ENCODE measurements at regions not wholly inside any gene's neighbourhood (a gene's known extent, or its start where the extent isn't known, plus 50 kb on each side); places are given as distances from the start of the nearest gene placed in this dataset.

- no peak for TF ChIP-seq EZH2 (IDR thresholded peaks at IDR 0.05)
- no peak for TF ChIP-seq TCF7L2 (IDR thresholded peaks at IDR 0.05; ENCODE audit: borderline replicate concordance, extremely low read depth, insufficient read depth, insufficient read length)
- no peak for TF ChIP-seq ELF1 (IDR thresholded peaks at IDR 0.05; ENCODE audit: borderline replicate concordance, low read depth)
Observed at GRCh38 chr16:55392701-55393100, 68.7 kb downstream of the IRX6 start (continued).

- Histone ChIP-seq H3K9me2 (ENCODE audit: insufficient read depth) (no peaks in the 10 kb centered on the region), H3K4me3 (replicated peaks in 1 of 2; ENCODE audit: low read depth in 1 of 2, low read length in 2 of 2) (no peak overlapping the region), H3K27ac (ENCODE audit: low read depth, low read length) (no peak overlapping the region), H3K27me3 (ENCODE audit: insufficient read depth, low read length) (peaks cover 51% of the 10 kb centered on the region), H4K20me1 (ENCODE audit: insufficient read depth) (no peaks in the 10 kb centered on the region), H2AFZ (ENCODE audit: low read depth, low read length, poor library complexity, severe bottlenecking) (no peak overlapping the region), H3K36me3 (ENCODE audit: control insufficient read depth in 1 of 2, insufficient read depth in 2 of 2, low read length in 2 of 2) (no peaks in the 10 kb centered on the region), H3K4me2 (ENCODE audit: low read length) (no peak overlapping the region), H3K9me3 (ENCODE audit: control insufficient read depth in 1 of 2, insufficient read depth in 1 of 2, low read depth in 1 of 2, low read length in 2 of 2) (no peaks in the 10 kb centered on the region), H3K4me1 (ENCODE audit: control insufficient read depth in 1 of 2, insufficient read depth in 2 of 2, low read length in 2 of 2) (no peaks in the 10 kb centered on the region), H3K79me2 (ENCODE audit: insufficient read depth, low read length) (no peaks in the 10 kb centered on the region), H3K9ac (ENCODE audit: low read length) (no peak overlapping the region)
- CTCF ChIA-PET, result no interaction called here
- ATAC-seq, result no peak
- TF ChIP-seq REST (IDR thresholded peaks at IDR 0.05; ENCODE audit: low read depth), result no peak
- RAD21 ChIA-PET (ENCODE audit: low non-redundant PET in 1 of 2, low total read pairs in 2 of 2, uncharacterized antibody in 2 of 2, unreplicated experiment in 2 of 2), result no interaction called here
- POLR2A ChIA-PET, result no interaction called here
- intact Hi-C loops (cut with micrococcal nuclease), result no loop called here
- no peak for DNase-seq (ENCODE audit: low read depth, low spot score)
- no TSS peak for BruUV-seq (replicated peaks)
Observed at GRCh38 chr16:55393991-55394390, 70.0 kb downstream of the IRX6 start.

GRCh38 chr16:55398762-55399161 is 74.8 kb downstream of the IRX6 start:
- BruUV-seq (replicated peaks), result no TSS peak
- Histone ChIP-seq H3K4me3 (replicated peaks in 1 of 2; ENCODE audit: low read depth in 1 of 2, low read length in 2 of 2) (no peak overlapping the region), H4K20me1 (ENCODE audit: insufficient read depth) (no peaks in the 10 kb centered on the region), H3K36me3 (ENCODE audit: control insufficient read depth in 1 of 2, insufficient read depth in 2 of 2, low read length in 2 of 2) (no peaks in the 10 kb centered on the region), H3K79me2 (ENCODE audit: insufficient read depth, low read length) (no peaks in the 10 kb centered on the region), H3K4me1 (ENCODE audit: control insufficient read depth in 1 of 2, insufficient read depth in 2 of 2, low read length in 2 of 2) (no peaks in the 10 kb centered on the region), H3K9me2 (ENCODE audit: insufficient read depth) (no peaks in the 10 kb centered on the region), H3K9me3 (ENCODE audit: control insufficient read depth in 1 of 2, insufficient read depth in 1 of 2, low read depth in 1 of 2, low read length in 2 of 2) (no peaks in the 10 kb centered on the region), H3K4me2 (ENCODE audit: low read length) (no peak overlapping the region), H3K27ac (ENCODE audit: low read depth, low read length) (no peak overlapping the region), H3K27me3 (ENCODE audit: insufficient read depth, low read length) (peaks cover 45% of the 10 kb centered on the region), H2AFZ (ENCODE audit: low read depth, low read length, poor library complexity, severe bottlenecking) (no peak overlapping the region), H3K9ac (ENCODE audit: low read length) (no peak overlapping the region)
- ChIA-PET POLR2A (no interaction called here), CTCF (no interaction called here), RAD21 (ENCODE audit: low non-redundant PET in 1 of 2, low total read pairs in 2 of 2, uncharacterized antibody in 2 of 2, unreplicated experiment in 2 of 2) (no interaction called here)
- intact Hi-C loops (cut with micrococcal nuclease), result no loop called here
- ATAC-seq (no peak; the same call in 1 of the 2 replicates), DNase-seq (ENCODE audit: low read depth, low spot score) (no peak)
- TF ChIP-seq CBX3 (IDR thresholded peaks at IDR 0.05; ENCODE audit: low read depth) (no peak), JUND (IDR thresholded peaks at IDR 0.05) (no peak), TCF7L2 (IDR thresholded peaks at IDR 0.05; ENCODE audit: borderline replicate concordance, extremely low read depth, insufficient read depth, insufficient read length) (no peak)
